Naive thymus-derived CD8-positive, alpha-beta T cell (primary cell): ENCODE measurements at regions not wholly inside any gene's neighbourhood (a gene's known extent, or its start where the extent isn't known, plus 50 kb on each side); places are given as distances from the start of the nearest gene placed in this dataset.

Source experiments
- ATAC-seq, 2 donors: fragments of 150-1000 bp; cut with Tn5 transposase in 1 of 2; sonication (Bioruptor Pico), chemical (Tn5 transposase) in 1 of 2; 1 replicate in 1 of 2; 2 replicates in 1 of 2; pipeline ENCODE4 v1.10.0; 2021; ENCODE audit warnings: mild to moderate bottlenecking in 2 of 2, moderate library complexity in 2 of 2
- POLR2A ChIA-PET: fragments of 350-600 bp; sonication (Branson Sonifier 250); formaldehyde crosslinking; loops from one replicate; lab custom pipeline; 2021; ENCODE audit warnings: antibody characterized with exemption; lab: Charles Lee
- DNase-seq, 10 donors: peaks; one replicate each; pipeline versions ENCODE4 v3.0.0 to v3.0.0-alpha.2; 2020 to 2022
- H3K27ac Mint-ChIP-seq, 10 donors: one replicate each; pipeline ENCODE4 v1.8.0; 2020 to 2022; ENCODE audit warnings: mild to moderate bottlenecking in 10 of 10, mixed read lengths in 10 of 10, moderate library complexity in 4 of 10, inconsistent platforms in 1 of 10
- H3K27me3 Mint-ChIP-seq, 5 donors: one replicate each; pipeline ENCODE4 v1.8.0; 2021 to 2022; ENCODE audit warnings: mixed read lengths in 5 of 5
- H3K36me3 Mint-ChIP-seq, 3 donors: one replicate each; pipeline ENCODE4 v1.8.0; 2020 to 2022; ENCODE audit warnings: mixed read lengths in 3 of 3, mild to moderate bottlenecking in 2 of 3, inconsistent platforms in 1 of 3
- H3K4me1 Mint-ChIP-seq, 4 donors: one replicate each; pipeline ENCODE4 v1.8.0; 2021 to 2022; ENCODE audit warnings: mixed read lengths in 4 of 4
- H3K4me3 Mint-ChIP-seq, 10 donors: one replicate each; pipeline ENCODE4 v1.8.0; 2020 to 2022; ENCODE audit warnings: mild to moderate bottlenecking in 10 of 10, mixed read lengths in 10 of 10, moderate library complexity in 6 of 10, inconsistent platforms in 1 of 10
- H3K9me3 Mint-ChIP-seq, 9 donors: one replicate each; pipeline ENCODE4 v1.8.0; 2020 to 2022; ENCODE audit warnings: mixed read lengths in 9 of 9, mild to moderate bottlenecking in 3 of 9, inconsistent platforms in 1 of 9, moderate library complexity in 1 of 9

DNA sequence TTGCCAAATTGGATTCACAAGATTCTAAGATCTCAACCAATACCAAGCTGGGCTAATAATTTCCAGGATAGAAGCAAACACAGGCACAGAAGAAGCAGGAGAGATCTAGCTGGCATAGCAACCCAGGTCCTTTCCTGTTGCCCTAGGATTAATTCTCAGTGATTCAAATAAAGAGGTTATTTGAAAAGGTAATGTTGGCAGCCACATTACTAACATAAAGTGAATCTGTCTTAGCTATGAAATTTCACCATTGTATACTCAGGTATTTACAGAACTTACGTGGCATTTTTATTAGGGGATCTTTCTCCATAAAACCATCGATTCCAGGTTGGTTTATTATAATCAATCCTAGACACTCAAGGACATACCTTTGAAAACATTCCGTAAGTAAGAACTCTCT is 379.3 kb upstream of the POM121L12 start:
- H3K36me3 Mint-ChIP-seq, result no peaks in the 10 kb centered on the region
- H3K4me3 Mint-ChIP-seq, result no peak overlapping the region
- no peaks in the 10 kb centered on the region for H3K27me3 Mint-ChIP-seq
- no peak for ATAC-seq
- H3K4me1 Mint-ChIP-seq, result no peaks in the 10 kb centered on the region
- DNase-seq, result no peak
- H3K27ac Mint-ChIP-seq, result no peak overlapping the region
- POLR2A ChIA-PET, result no interaction called here
- peaks cover 0 to 24% (median 11%) of the 10 kb centered on the region in 9 donors for H3K9me3 Mint-ChIP-seq

DNA sequence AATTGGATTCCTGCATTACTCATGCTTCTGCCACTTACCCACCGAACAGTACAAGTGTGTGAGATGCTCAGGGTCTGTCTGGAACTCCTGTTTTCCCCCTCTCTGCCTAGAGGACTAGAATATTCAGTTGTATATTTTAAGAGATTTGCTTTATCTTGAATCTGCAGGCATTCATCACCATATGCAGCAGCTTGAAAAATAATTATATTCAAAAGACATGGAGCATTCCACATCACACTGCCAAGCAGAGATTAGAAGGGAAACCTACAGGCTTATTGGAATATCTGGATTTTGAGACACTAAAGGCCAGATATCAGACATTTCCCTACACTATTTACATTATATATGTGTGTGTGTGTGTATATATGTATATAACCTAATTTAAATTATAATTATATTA is 382.8 kb upstream of the POM121L12 start:
- Mint-ChIP-seq H3K9me3 (peaks cover 0 to 24% (median 6%) of the 10 kb centered on the region in 9 donors), H3K4me3 (no peak overlapping the region), H3K27ac (no peak overlapping the region), H3K4me1 (no peaks in the 10 kb centered on the region), H3K36me3 (no peaks in the 10 kb centered on the region), H3K27me3 (no peaks in the 10 kb centered on the region)
- DNase-seq (no peak), ATAC-seq (no peak)
- POLR2A ChIA-PET, result no interaction called here

DNA sequence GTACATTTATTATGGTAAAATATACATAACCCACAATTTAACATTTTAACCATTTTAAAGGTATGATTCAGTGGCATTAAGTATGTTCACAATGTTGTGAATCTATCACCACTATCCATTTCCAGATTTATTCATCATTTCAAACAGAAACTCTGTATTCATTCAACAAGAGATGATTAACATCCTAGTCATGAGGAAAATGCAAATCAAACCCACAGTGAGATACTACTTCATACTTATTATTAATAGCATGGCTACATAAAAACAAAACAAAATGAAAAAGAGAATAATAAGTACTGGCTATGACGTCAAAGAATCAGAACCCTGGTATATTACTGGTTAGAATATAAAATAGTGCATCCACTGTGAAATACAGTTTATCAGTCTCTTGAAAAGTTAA is 386.6 kb upstream of the POM121L12 start:
- ATAC-seq (no peak), DNase-seq (no peak)
- Mint-ChIP-seq H3K27ac (no peak overlapping the region), H3K4me3 (no peak overlapping the region), H3K4me1 (no peaks in the 10 kb centered on the region), H3K9me3 (peaks cover 0 to 22% (median 8%) of the 10 kb centered on the region in 9 donors), H3K36me3 (peaks cover 0 to 4% (median 0%) of the 10 kb centered on the region in 3 donors), H3K27me3 (no peaks in the 10 kb centered on the region)
- POLR2A ChIA-PET, result no interaction called here

DNA sequence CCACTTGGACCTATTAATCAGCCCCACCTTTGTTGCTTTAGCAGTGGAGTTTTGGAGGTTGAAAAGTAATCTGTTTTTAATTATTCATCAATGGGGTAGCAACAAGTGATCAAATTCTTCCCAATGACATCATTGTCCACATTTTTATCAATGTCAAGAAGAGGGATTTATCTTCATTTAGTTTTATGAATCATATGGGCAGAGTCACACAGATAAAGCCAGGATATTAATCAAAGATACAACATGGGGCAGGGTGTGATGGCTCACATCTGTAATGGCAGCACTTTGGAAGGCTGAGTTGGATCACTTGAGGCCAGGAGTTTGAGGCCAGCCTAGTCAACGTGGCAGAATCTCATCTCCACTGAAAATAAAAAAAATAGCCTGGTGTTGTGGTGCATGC is 388.4 kb upstream of the POM121L12 start:
- no peaks in the 10 kb centered on the region for H3K4me1 Mint-ChIP-seq
- H3K4me3 Mint-ChIP-seq, result no peak overlapping the region
- H3K9me3 Mint-ChIP-seq, result peaks cover 0 to 22% (median 7%) of the 10 kb centered on the region in 9 donors
- no peaks in the 10 kb centered on the region for H3K27me3 Mint-ChIP-seq
- no peak for ATAC-seq
- no peak overlapping the region for H3K27ac Mint-ChIP-seq
- POLR2A ChIA-PET, result no interaction called here
- DNase-seq, result no peak
- peaks cover 0 to 4% (median 0%) of the 10 kb centered on the region in 3 donors for H3K36me3 Mint-ChIP-seq

DNA sequence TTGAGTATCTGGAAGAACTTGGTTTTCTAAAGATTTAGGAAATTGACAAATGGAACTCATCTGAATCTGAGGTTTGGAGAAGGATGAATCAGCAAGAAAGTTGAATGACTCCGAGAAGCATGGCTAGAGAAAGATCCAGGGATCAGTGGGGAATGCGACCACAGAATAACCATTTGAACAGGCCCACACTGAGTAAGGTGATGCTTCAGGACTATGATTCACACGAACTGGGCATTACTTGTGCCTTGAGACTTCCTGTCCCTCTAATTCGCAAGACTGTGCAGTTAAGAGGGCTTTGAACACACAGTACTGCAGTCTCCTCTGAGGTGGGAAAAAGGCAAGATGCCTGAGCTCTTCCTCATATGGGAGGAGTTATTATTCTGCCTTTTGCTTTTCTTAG is 395.5 kb upstream of the POM121L12 start:
- ATAC-seq (no peak), DNase-seq (no peak)
- POLR2A ChIA-PET, result no interaction called here
- Mint-ChIP-seq H3K9me3 (peaks cover 0 to 24% (median 5%) of the 10 kb centered on the region in 9 donors), H3K27ac (no peak overlapping the region), H3K4me3 (no peak overlapping the region), H3K36me3 (no peaks in the 10 kb centered on the region), H3K4me1 (no peaks in the 10 kb centered on the region), H3K27me3 (no peaks in the 10 kb centered on the region)

DNA sequence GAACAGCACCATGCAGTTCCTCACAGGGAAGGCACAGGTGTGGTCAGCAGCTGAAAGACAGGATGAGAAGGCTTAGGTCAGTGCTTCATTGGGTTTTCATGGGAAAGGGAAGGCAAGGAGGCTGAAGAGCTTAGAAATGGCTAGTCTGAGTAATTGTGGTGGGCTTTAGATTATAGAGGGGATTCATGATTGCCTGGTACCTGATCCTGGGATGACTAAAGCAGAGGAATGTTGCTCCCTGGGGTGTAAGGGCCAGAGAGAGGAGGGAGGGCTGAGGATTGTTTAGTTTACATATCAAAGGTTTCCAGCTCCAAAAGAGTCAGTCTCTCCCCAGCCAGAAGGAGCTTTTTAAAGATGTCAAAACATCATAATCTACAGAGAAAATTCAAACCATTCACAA is 396.3 kb upstream of the POM121L12 start:
- no peak for ATAC-seq
- POLR2A ChIA-PET, result no interaction called here
- H3K27me3 Mint-ChIP-seq, result no peaks in the 10 kb centered on the region

DNA sequence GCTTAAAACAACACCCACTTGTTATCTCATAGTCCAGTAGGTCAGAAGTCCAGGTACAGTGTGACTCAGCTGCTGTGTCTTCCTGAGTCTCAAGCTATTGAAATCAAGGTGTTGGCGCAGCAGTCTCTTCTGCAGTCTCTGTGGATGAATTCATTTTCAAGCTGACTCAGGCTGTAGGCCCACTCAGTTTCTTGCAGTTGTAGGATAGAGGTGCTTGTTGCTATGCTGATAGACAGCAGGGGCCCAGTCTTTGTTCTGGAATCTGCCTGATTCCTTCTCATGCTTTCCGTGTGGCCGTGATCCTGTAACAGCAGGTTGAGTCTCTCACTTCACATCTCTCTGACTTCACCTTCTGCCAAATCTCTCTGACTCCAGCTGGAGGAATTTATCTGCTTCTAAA is 400.4 kb upstream of the POM121L12 start:
- Mint-ChIP-seq H3K4me1 (no peaks in the 10 kb centered on the region), H3K27ac (no peak overlapping the region), H3K27me3 (no peaks in the 10 kb centered on the region), H3K9me3 (peaks cover 0 to 32% (median 9%) of the 10 kb centered on the region in 9 donors), H3K4me3 (no peak overlapping the region), H3K36me3 (no peaks in the 10 kb centered on the region)
- ATAC-seq, result no peak
- no peak for DNase-seq
- POLR2A ChIA-PET, result no interaction called here

More for the DNA sequence above, 396.3 kb upstream of the POM121L12 start:
- Mint-ChIP-seq H3K4me1 (no peaks in the 10 kb centered on the region), H3K9me3 (peaks cover 0 to 24% (median 5%) of the 10 kb centered on the region in 9 donors), H3K4me3 (no peak overlapping the region), H3K36me3 (no peaks in the 10 kb centered on the region), H3K27ac (no peak overlapping the region)
- no peak for DNase-seq

DNA sequence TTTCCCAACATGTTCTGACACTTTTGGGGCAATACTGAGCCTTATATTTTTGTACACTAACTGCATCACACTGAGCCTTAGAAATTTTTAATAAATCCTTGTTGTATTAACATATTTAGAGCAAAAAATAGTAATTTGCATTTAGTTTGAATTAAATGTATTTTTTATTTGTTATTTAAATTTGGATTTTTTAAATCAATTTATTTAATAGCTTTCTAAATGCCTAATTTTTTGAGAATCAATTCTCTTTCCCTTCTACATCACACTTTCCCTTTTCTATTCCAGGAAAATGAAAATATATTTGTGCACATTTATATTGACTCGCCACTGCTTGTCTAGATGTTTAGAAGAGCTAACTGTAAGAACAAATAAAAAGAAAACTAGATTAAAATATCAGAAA is 414.6 kb upstream of the POM121L12 start:
- no peak for DNase-seq
- Mint-ChIP-seq H3K4me1 (peaks cover 0 to 1% (median 0%) of the 10 kb centered on the region in 4 donors), H3K27ac (no peak overlapping the region), H3K36me3 (no peaks in the 10 kb centered on the region), H3K4me3 (no peak overlapping the region), H3K27me3 (no peaks in the 10 kb centered on the region), H3K9me3 (peaks cover 0 to 10% (median 5%) of the 10 kb centered on the region in 9 donors)
- POLR2A ChIA-PET, result no interaction called here
- no peak for ATAC-seq

DNA sequence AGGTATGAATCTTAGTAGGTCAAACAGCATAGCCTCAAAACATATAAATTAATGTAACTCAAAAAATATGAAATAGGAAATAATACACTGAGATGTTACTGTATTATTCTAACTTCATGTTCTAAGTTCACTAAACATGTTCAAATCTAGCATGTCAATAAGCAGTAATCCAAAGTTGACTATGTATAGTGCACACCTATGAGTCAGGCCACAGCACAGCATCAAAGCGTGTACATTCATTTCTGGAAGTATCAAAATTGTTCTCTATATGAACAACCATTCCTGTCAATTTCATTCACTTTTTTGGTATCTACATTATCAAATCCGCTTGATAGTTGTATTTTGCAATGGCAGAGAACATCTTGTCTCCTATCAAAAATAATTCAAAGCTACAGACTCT is 418.9 kb upstream of the POM121L12 start:
- H3K36me3 Mint-ChIP-seq, result no peaks in the 10 kb centered on the region

DNA sequence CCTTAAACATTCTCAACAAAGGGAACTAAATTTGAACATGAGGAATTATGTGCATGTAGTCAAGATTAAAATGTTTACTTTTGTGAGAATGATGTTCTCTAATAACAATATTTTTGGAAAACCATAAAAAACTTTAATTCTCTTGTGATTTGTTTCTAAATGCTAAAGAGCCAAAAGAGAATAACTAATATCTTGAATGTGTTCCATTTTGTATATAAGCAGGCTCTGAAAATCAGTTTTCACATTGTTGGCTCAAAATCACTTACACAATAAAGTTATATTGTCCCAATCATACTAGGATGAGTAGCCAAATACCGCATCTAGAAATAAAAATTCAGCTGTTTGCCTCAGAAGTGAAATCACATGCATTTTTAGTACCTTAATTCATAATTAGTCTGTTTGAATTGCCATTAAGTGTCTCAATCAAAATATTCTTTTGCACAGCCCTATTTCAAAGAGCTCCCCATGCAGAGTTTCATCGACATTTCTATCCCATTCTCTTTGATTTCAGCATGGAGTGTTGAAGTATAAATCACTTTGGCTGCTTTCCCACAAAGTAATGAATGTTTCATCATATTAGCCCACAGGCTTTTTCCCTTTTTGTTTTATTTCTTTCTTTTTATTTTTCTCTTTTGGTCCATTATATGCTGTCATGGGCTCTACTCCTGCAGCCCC is 420.3 kb upstream of the POM121L12 start:
- Mint-ChIP-seq H3K36me3 (no peaks in the 10 kb centered on the region), H3K4me1 (no peaks in the 10 kb centered on the region), H3K4me3 (no peak overlapping the region), H3K27me3 (no peaks in the 10 kb centered on the region), H3K9me3 (peaks cover 0 to 18% (median 6%) of the 10 kb centered on the region in 9 donors), H3K27ac (no peak overlapping the region)
- POLR2A ChIA-PET, result no interaction called here
- ATAC-seq, result no peak
- DNase-seq, result no peak

More for the DNA sequence above, 418.9 kb upstream of the POM121L12 start:
- no peaks in the 10 kb centered on the region for H3K27me3 Mint-ChIP-seq
- no peak overlapping the region for H3K27ac Mint-ChIP-seq
- ATAC-seq (no peak), DNase-seq (no peak)
- H3K9me3 Mint-ChIP-seq, result peaks cover 0 to 11% (median 5%) of the 10 kb centered on the region in 9 donors
- H3K4me1 Mint-ChIP-seq, result no peaks in the 10 kb centered on the region
- POLR2A ChIA-PET, result no interaction called here
- H3K4me3 Mint-ChIP-seq, result no peak overlapping the region

DNA sequence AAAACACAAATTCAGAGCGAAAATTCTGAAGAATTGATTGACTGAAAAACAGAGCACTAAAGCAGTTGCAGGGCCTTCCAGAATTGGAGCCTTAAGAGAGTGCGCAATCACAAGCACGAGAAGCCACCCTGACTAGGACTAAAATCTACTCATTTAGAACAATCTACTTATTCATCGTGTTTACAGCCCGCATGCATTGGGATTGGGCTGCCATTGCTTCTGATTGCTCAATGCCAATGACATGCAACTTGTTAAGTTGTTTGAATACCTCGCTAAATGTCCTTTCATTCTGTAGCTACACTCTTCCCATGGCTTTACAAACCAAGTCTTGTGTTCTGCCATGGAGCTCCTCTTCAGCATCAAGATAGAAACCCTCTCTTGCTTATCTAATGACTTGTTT is 425.9 kb upstream of the POM121L12 start:
- ATAC-seq, result no peak
- no peak overlapping the region for H3K27ac Mint-ChIP-seq
- POLR2A ChIA-PET, result no interaction called here
- DNase-seq, result no peak
- no peaks in the 10 kb centered on the region for H3K4me1 Mint-ChIP-seq
- H3K4me3 Mint-ChIP-seq, result no peak overlapping the region
- no peaks in the 10 kb centered on the region for H3K36me3 Mint-ChIP-seq
- peaks cover 2 to 18% (median 12%) of the 10 kb centered on the region in 9 donors for H3K9me3 Mint-ChIP-seq
- H3K27me3 Mint-ChIP-seq, result no peaks in the 10 kb centered on the region

DNA sequence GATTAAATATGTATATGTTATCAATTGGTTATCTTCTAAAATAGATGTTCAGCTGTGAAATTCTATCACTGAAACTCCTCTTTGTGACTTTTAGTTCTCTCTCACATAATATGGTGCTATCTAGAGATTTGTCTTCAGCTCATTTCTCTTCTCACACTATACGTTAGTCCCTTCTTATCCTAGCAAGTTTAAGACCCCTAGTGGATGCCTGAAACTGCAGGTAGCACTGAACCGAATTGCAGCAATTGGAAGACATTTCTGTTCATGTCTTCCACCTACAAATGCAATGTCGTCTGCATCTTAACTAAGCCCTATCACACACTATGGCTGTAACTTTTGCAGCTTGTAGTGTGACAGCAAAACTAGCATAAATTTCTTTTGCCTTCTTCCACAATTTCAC is 442.7 kb upstream of the POM121L12 start:
- ATAC-seq, result no peak

DNA sequence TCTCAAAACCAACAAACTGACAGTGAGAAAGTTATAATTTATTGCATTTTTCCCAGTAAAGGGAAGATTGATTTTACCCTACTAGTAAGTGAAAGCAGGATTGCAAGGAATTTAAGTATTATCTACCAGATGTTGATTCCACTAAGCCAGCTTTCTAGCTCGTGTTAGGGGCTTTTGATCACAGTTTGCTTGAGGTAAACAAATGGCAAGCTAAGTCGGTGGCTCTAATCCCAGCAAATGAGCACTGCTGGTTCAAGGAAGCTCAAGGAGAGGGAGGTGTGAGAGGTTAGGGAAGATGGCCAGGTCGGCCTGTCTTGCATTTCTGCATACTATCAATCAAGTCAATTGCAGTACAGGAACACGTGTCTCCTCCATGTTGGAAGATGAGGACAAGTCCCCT is 448.7 kb upstream of the POM121L12 start:
- Mint-ChIP-seq H3K4me1 (no peaks in the 10 kb centered on the region), H3K27ac (no peak overlapping the region), H3K27me3 (no peaks in the 10 kb centered on the region), H3K36me3 (peaks cover 0 to 4% (median 0%) of the 10 kb centered on the region in 3 donors), H3K4me3 (no peak overlapping the region), H3K9me3 (peaks cover 0 to 9% (median 0%) of the 10 kb centered on the region in 9 donors)
- POLR2A ChIA-PET, result no interaction called here
- DNase-seq (no peak), ATAC-seq (no peak)

More for the DNA sequence above, 442.7 kb upstream of the POM121L12 start:
- Mint-ChIP-seq H3K27me3 (no peaks in the 10 kb centered on the region), H3K27ac (no peak overlapping the region), H3K9me3 (peaks cover 2 to 15% (median 8%) of the 10 kb centered on the region in 9 donors), H3K4me1 (no peaks in the 10 kb centered on the region), H3K36me3 (no peaks in the 10 kb centered on the region), H3K4me3 (no peak overlapping the region)
- POLR2A ChIA-PET, result no interaction called here
- DNase-seq, result no peak

DNA sequence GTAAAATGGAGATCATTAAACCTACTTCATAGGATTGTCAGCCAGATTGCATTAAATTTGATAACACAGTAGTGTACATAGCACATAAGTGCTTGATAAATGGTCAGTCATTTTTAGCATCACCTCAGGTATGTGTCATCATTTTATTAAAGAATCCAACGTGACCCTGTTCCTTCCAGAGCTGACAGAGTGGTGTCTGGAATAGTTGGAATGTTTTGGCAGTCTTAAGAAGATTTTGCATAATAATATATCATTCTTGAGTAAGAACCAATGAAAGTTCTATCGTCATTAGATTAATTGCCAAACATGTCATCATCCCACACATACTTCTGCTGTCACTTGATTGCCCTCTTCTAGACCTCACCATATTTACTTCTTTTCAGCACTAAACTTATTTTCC is 451.4 kb upstream of the POM121L12 start:
- Mint-ChIP-seq H3K4me1 (no peaks in the 10 kb centered on the region), H3K36me3 (peaks cover 0 to 4% (median 0%) of the 10 kb centered on the region in 3 donors)
- no peak for ATAC-seq

More for the DNA sequence above, 451.4 kb upstream of the POM121L12 start:
- Mint-ChIP-seq H3K9me3 (peaks cover 0 to 14% (median 3%) of the 10 kb centered on the region in 9 donors), H3K27ac (no peak overlapping the region), H3K4me3 (no peak overlapping the region), H3K27me3 (no peaks in the 10 kb centered on the region)
- no peak for DNase-seq
- POLR2A ChIA-PET, result no interaction called here
